ENCODE measurements at regions not wholly inside any gene's neighbourhood (a gene's known extent, or its start where the extent isn't known, plus 50 kb on each side); places are given as distances from the start of the nearest gene placed in this dataset.

- Mint-ChIP-seq H3K9me3 (ENCODE audit: low read depth, unreplicated experiment) (no peaks in the 10 kb centered on the region), H3K36me3 (ENCODE audit: insufficient read depth, unreplicated experiment) (no peaks in the 10 kb centered on the region), H3K27ac (ENCODE audit: unreplicated experiment) (no peak overlapping the region), H3K4me1 (ENCODE audit: low read depth, unreplicated experiment) (no peaks in the 10 kb centered on the region), H3K27me3 (ENCODE audit: unreplicated experiment) (no peaks in the 10 kb centered on the region), H3K4me3 (ENCODE audit: low read depth, unreplicated experiment) (no peak overlapping the region)
- CTCF ChIA-PET: no interaction called here
- no peak for DNase-seq
- intact Hi-C loops (cut with micrococcal nuclease; ENCODE audit: unreplicated experiment): no loop called here
- TF ChIP-seq, protein P1, sequence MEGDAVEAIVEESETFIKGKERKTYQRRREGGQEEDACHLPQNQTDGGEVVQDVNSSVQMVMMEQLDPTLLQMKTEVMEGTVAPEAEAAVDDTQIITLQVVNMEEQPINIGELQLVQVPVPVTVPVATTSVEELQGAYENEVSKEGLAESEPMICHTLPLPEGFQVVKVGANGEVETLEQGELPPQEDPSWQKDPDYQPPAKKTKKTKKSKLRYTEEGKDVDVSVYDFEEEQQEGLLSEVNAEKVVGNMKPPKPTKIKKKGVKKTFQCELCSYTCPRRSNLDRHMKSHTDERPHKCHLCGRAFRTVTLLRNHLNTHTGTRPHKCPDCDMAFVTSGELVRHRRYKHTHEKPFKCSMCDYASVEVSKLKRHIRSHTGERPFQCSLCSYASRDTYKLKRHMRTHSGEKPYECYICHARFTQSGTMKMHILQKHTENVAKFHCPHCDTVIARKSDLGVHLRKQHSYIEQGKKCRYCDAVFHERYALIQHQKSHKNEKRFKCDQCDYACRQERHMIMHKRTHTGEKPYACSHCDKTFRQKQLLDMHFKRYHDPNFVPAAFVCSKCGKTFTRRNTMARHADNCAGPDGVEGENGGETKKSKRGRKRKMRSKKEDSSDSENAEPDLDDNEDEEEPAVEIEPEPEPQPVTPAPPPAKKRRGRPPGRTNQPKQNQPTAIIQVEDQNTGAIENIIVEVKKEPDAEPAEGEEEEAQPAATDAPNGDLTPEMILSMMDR (IDR thresholded peaks at IDR 0.05; ENCODE audit: unreplicated experiment): no peak
- no TSS peak for BruUV-seq (replicated peaks)
These were observed 79.3 kb upstream of the POU3F3 start for GRCh38 chr2:104774631-104775030.

DNA sequence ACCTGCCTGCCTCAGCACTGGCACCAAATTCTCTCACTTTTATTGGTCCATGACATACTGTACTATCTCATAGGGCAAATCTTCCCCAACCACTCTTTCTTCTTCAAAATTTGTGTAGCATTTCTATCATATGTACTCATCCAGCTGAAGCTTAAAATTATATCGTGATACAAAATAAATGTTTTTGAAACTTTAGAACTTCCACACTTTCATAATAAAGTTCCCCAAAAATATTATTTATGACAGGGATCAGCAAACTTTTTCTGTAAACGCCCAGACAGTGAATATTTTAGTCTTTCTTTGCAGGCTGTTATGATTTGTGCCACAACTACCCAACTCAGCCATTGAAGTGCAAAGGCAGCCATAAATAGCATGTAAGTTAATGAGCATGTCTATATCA, 76.2 kb upstream of the POU3F3 start:
- no peaks in the 10 kb centered on the region for H3K9me3 Mint-ChIP-seq (ENCODE audit: low read depth, unreplicated experiment)
- CTCF ChIA-PET: no interaction called here
- no peak overlapping the region for H3K27ac Mint-ChIP-seq (ENCODE audit: unreplicated experiment)
- H3K4me1 Mint-ChIP-seq (ENCODE audit: low read depth, unreplicated experiment): no peaks in the 10 kb centered on the region
- no peak for DNase-seq
- H3K27me3 Mint-ChIP-seq (ENCODE audit: unreplicated experiment): no peaks in the 10 kb centered on the region
- TF ChIP-seq, protein P1 (IDR thresholded peaks at IDR 0.05; ENCODE audit: unreplicated experiment): no peak
- H3K4me3 Mint-ChIP-seq (ENCODE audit: low read depth, unreplicated experiment): no peak overlapping the region
- BruUV-seq (replicated peaks): no TSS peak
- no peaks in the 10 kb centered on the region for H3K36me3 Mint-ChIP-seq (ENCODE audit: insufficient read depth, unreplicated experiment)
- intact Hi-C loops (cut with micrococcal nuclease; ENCODE audit: unreplicated experiment): no loop called here

GRCh38 chr2:104781151-104781550, 72.8 kb upstream of the POU3F3 start:
- Mint-ChIP-seq H3K27me3 (ENCODE audit: unreplicated experiment) (no peaks in the 10 kb centered on the region), H3K36me3 (ENCODE audit: insufficient read depth, unreplicated experiment) (no peaks in the 10 kb centered on the region), H3K27ac (ENCODE audit: unreplicated experiment) (no peak overlapping the region), H3K9me3 (ENCODE audit: low read depth, unreplicated experiment) (no peaks in the 10 kb centered on the region), H3K4me1 (ENCODE audit: low read depth, unreplicated experiment) (no peaks in the 10 kb centered on the region), H3K4me3 (ENCODE audit: low read depth, unreplicated experiment) (no peak overlapping the region)
- CTCF ChIA-PET: no interaction called here
- DNase-seq: no peak
- BruUV-seq (replicated peaks): no TSS peak
- intact Hi-C loops (cut with micrococcal nuclease; ENCODE audit: unreplicated experiment): no loop called here
- TF ChIP-seq, protein P1 (IDR thresholded peaks at IDR 0.05; ENCODE audit: unreplicated experiment): no peak

- no TSS peak for BruUV-seq (replicated peaks)
- DNase-seq: no peak
- CTCF ChIA-PET: no interaction called here
- Mint-ChIP-seq H3K4me3 (ENCODE audit: low read depth, unreplicated experiment) (no peak overlapping the region), H3K9me3 (ENCODE audit: low read depth, unreplicated experiment) (no peaks in the 10 kb centered on the region), H3K36me3 (ENCODE audit: insufficient read depth, unreplicated experiment) (no peaks in the 10 kb centered on the region), H3K27ac (ENCODE audit: unreplicated experiment) (no peak overlapping the region), H3K27me3 (ENCODE audit: unreplicated experiment) (peaks cover 10% of the 10 kb centered on the region), H3K4me1 (ENCODE audit: low read depth, unreplicated experiment) (no peaks in the 10 kb centered on the region)
- TF ChIP-seq, protein P1 (IDR thresholded peaks at IDR 0.05; ENCODE audit: unreplicated experiment): no peak
- intact Hi-C loops (cut with micrococcal nuclease; ENCODE audit: unreplicated experiment): no loop called here
These were observed 69.7 kb upstream of the POU3F3 start for GRCh38 chr2:104784264-104784663.

- CTCF ChIA-PET: no interaction called here
- Mint-ChIP-seq H3K27ac (ENCODE audit: unreplicated experiment) (no peak overlapping the region), H3K27me3 (ENCODE audit: unreplicated experiment) (peaks cover 14% of the 10 kb centered on the region), H3K9me3 (ENCODE audit: low read depth, unreplicated experiment) (no peaks in the 10 kb centered on the region), H3K4me1 (ENCODE audit: low read depth, unreplicated experiment) (no peaks in the 10 kb centered on the region), H3K36me3 (ENCODE audit: insufficient read depth, unreplicated experiment) (no peaks in the 10 kb centered on the region), H3K4me3 (ENCODE audit: low read depth, unreplicated experiment) (no peak overlapping the region)
- intact Hi-C loops (cut with micrococcal nuclease; ENCODE audit: unreplicated experiment): no loop called here
- TF ChIP-seq, protein P1 (IDR thresholded peaks at IDR 0.05; ENCODE audit: unreplicated experiment): no peak
- DNase-seq: no peak
- no TSS peak for BruUV-seq (replicated peaks)
These were observed 67.7 kb upstream of the POU3F3 start for GRCh38 chr2:104786204-104786603.

All from Calu3 (cell line).